Testis (tissue), 2 donors: ENCODE measurements at regions not wholly inside any gene's neighbourhood (a gene's known extent, or its start where the extent isn't known, plus 50 kb on each side); places are given as distances from the start of the nearest gene placed in this dataset.

Experiments used
- DNase-seq: peaks from one replicate; pipeline ENCODE4 v3.0.0-alpha.2; 2019
- H3K27ac ChIP-seq, 2 donors: fragments of 200-600 bp; sonication (generic); one replicate each; pipeline ENCODE4 v1.5.1; 2019
- H3K27me3 ChIP-seq: fragments of 200-600 bp; sonication (generic); one replicate; pipeline ENCODE4 v1.5.1; 2019
- H3K36me3 ChIP-seq: fragments of 200-600 bp; sonication (generic); one replicate; pipeline ENCODE4 v1.5.1; 2017; ENCODE audit warnings: low read depth; ENCODE audit errors: missing control alignments
- H3K4me1 ChIP-seq: fragments of 200-600 bp; sonication (generic); one replicate; pipeline ENCODE4 v1.5.1; 2019
- H3K4me3 ChIP-seq, 2 donors: fragments of 200-600 bp; sonication (generic); one replicate each; pipeline ENCODE4 v1.5.1; 2017 to 2019
- H3K9me3 ChIP-seq: fragments of 200-600 bp; sonication (generic); one replicate; pipeline ENCODE4 v1.5.1; 2017
- CTCF ChIP-seq, 3 experiments: fragments of 450-650 bp in 2 of 3; fragments of 200-600 bp in 1 of 3; sonication (generic) in 1 of 3; IDR thresholded peaks; one replicate each; pipeline ENCODE4 v1.5.1; 2016 to 2019; ENCODE audit warnings: antibody characterized with exemption in 3 of 3, mild to moderate bottlenecking in 2 of 3, moderate library complexity in 1 of 3
- POLR2A ChIP-seq: fragments of 450-650 bp; IDR thresholded peaks from one replicate; pipeline ENCODE4 v1.6.1; 2017; ENCODE audit warnings: antibody characterized with exemption, mild to moderate bottlenecking, moderate library complexity
- WGBS, 2 donors: methylation state at CpG; one replicate each; pipeline ENCODE4 v1.1.5; 2018; 5-methylcytosine and 5-hydroxymethylcytosine counted together
- intact Hi-C: fragments of 100-400 bp; cut with DNase I; formaldehyde crosslinking; loops from one replicate; pipeline ENCODE4 v1.15.1; 2023; ENCODE audit warnings: low total_unique reads

DNA sequence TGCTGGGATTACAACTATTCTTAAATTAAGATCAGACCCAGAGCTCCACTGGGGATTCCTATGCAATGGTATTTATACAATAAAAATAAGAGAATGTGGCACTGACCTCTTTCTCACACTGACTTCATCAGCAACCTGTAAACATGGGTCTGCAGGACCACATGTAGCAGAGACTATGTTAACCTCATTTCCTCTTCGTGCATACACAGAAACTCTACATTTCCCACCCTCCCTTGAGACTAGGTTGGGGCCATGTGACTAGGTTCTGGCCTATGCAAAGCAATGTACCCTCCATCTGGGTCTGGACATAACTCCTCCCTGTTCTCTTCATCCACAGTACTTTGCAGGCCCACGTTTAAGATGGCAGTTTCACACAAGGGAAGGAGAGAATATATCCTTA is 514.4 kb upstream of the CHAC2 start:
- H3K9me3 ChIP-seq: no peaks in the 10 kb centered on the region
- no peak overlapping the region for H3K4me3 ChIP-seq
- H3K27me3 ChIP-seq: no peaks in the 10 kb centered on the region
- TF ChIP-seq POLR2A: no peak
- no peak for TF ChIP-seq CTCF (IDR thresholded peaks at IDR 0.05)
- H3K36me3 ChIP-seq: no peaks in the 10 kb centered on the region
- no peak for DNase-seq
- intact Hi-C loops: no loop called here
- no peaks in the 10 kb centered on the region for H3K4me1 ChIP-seq
- no peak overlapping the region for H3K27ac ChIP-seq
- WGBS, 2 donors: 84 to 88% methylated on average over 2 of the region's 2 CpGs

GRCh38 chr2:53252115-53252514 is 515.5 kb upstream of the CHAC2 start:
- DNase-seq: no peak
- H3K36me3 ChIP-seq: no peaks in the 10 kb centered on the region
- intact Hi-C loops: no loop called here
- 40 to 65% methylated on average over 1 of the region's 1 CpG for WGBS, 2 donors
- no peaks in the 10 kb centered on the region for H3K27me3 ChIP-seq
- H3K4me1 ChIP-seq: no peaks in the 10 kb centered on the region
- H3K9me3 ChIP-seq: no peaks in the 10 kb centered on the region
- no peak overlapping the region for H3K4me3 ChIP-seq
- H3K27ac ChIP-seq: no peak overlapping the region
- TF ChIP-seq CTCF (IDR thresholded peaks at IDR 0.05): no peak
- TF ChIP-seq POLR2A: no peak

DNA sequence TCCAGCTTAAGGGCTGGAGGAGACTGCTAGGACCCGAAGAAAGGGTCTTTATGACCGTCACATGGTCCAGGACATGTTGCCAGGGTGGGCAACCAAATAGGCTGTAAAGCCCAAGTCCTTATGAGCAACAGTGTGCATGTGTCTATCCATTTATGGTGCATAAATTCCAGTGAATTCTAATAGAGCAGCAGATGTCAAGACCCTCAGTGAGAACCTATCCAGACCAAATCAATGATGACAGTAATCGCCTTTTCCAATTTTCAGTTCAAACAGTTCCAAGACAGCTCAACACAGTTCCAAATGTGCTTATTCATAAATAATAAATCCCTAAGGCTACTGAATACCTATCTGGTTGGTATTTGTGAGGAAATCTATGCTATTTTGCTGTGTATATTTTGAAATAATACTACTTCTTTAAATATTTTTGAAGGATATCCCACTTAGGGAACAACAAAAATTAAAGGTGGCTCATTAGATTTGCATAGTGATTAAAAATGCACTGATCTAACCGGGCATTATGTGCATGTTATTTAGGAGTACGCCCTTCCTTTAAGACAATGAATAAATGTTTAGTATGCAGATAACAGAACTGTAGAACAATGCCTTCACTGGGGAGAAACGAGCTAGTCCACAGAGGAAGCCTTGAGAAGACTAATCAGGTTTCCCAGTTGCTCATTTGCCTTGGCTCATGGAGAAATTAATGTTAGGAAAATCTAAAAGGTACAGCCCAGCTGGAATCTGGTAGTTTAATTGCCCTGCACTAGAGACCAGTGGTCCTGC is 519.5 kb upstream of the CHAC2 start:
- no peak overlapping the region for H3K4me3 ChIP-seq
- intact Hi-C loops: no loop called here
- TF ChIP-seq POLR2A (no peak), CTCF (IDR thresholded peaks at IDR 0.05) (no peak)
- no peaks in the 10 kb centered on the region for H3K27me3 ChIP-seq
- WGBS, 2 donors: 76 to 79% methylated on average over 6 of the region's 6 CpGs
- no peak overlapping the region for H3K27ac ChIP-seq
- H3K4me1 ChIP-seq: no peaks in the 10 kb centered on the region
- H3K9me3 ChIP-seq: no peaks in the 10 kb centered on the region
- H3K36me3 ChIP-seq: no peaks in the 10 kb centered on the region
- DNase-seq: no peak

- TF ChIP-seq CTCF (IDR thresholded peaks at IDR 0.05) (no peak), POLR2A (no peak)
- intact Hi-C loops: no loop called here
- H3K4me1 ChIP-seq: no peaks in the 10 kb centered on the region
- H3K27ac ChIP-seq: no peak overlapping the region
- no peaks in the 10 kb centered on the region for H3K9me3 ChIP-seq
- no peak overlapping the region for H3K4me3 ChIP-seq
- H3K27me3 ChIP-seq: no peaks in the 10 kb centered on the region
- DNase-seq: no peak
- H3K36me3 ChIP-seq: no peaks in the 10 kb centered on the region
Observed at GRCh38 chr2:53243430-53243829, 524.2 kb upstream of the CHAC2 start.

DNA sequence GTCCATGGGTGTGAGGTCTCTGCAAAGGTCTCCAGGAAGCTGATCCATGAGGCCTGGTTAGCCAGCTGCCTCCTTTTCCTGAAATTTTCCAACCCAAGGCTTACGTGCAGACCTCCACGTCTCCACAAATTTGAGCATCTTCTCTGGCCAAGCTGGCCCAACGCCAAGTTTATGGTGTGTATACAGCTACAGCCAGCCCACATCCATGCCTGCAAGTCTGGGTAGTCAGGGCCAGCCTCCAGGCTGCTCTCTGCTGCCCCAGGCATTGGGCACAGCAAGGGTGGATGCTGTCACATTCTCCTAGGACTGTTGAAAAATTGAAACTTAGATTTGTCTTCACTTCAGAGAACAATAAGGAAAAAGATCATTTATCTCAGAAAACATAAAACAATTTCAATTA is 525.5 kb upstream of the CHAC2 start:
- DNase-seq: no peak
- H3K27ac ChIP-seq: no peak overlapping the region
- no peaks in the 10 kb centered on the region for H3K36me3 ChIP-seq
- intact Hi-C loops: no loop called here
- TF ChIP-seq POLR2A (no peak), CTCF (IDR thresholded peaks at IDR 0.05) (no peak)
- H3K9me3 ChIP-seq: no peaks in the 10 kb centered on the region
- H3K4me3 ChIP-seq: no peak overlapping the region
- 49 to 82% methylated on average over 3 of the region's 3 CpGs for WGBS, 2 donors
- H3K27me3 ChIP-seq: no peaks in the 10 kb centered on the region
- H3K4me1 ChIP-seq: no peaks in the 10 kb centered on the region
